H9 (cell line): ENCODE measurements at regions not wholly inside any gene's neighbourhood (a gene's known extent, or its start where the extent isn't known, plus 50 kb on each side); places are given as distances from the start of the nearest gene placed in this dataset.

Experiments used
- DNase-seq: peaks from one replicate; pipeline ENCODE4 v3.0.0-alpha.2; 2017
- H2AFZ ChIP-seq: one replicate; pipeline ENCODE4 v1.6.1; 2013; ENCODE audit warnings: mild to moderate bottlenecking, low read length, control low read depth, moderate library complexity
- H2AK5ac ChIP-seq: 2 replicates; pipeline ENCODE4 v1.6.1; 2013; ENCODE audit warnings: low read length, control low read depth, mixed read lengths; ENCODE audit not compliant: insufficient read length
- H2BK120ac ChIP-seq: one replicate; pipeline ENCODE4 v1.6.1; 2013; ENCODE audit warnings: low read depth, mild to moderate bottlenecking, low read length, control low read depth, inconsistent platforms; ENCODE audit not compliant: poor library complexity, severe bottlenecking
- H2BK12ac ChIP-seq: 2 replicates; pipeline ENCODE4 v1.6.1; 2013; ENCODE audit warnings: low read length, control low read depth, mixed read lengths, low read depth; ENCODE audit not compliant: insufficient read length
- H2BK15ac ChIP-seq: 2 replicates; pipeline ENCODE4 v1.6.1; 2013; ENCODE audit warnings: low read depth, low read length, control low read depth
- H2BK20ac ChIP-seq: one replicate; pipeline ENCODE4 v1.6.1; 2013; ENCODE audit warnings: low read depth, mild to moderate bottlenecking, low read length, control low read depth, inconsistent platforms; ENCODE audit not compliant: poor library complexity, severe bottlenecking
- H2BK5ac ChIP-seq: 2 replicates; pipeline ENCODE4 v1.6.1; 2013; ENCODE audit warnings: low read length, control low read depth, mixed read lengths; ENCODE audit not compliant: insufficient read length
- H3K14ac ChIP-seq: 2 replicates; pipeline ENCODE4 v1.6.1; 2013; ENCODE audit warnings: low read length, control low read depth; ENCODE audit not compliant: insufficient read depth
- H3K18ac ChIP-seq: 2 replicates; pipeline ENCODE4 v1.6.1; 2013; ENCODE audit warnings: low read depth, mild to moderate bottlenecking, mixed read lengths, low read length, control low read depth; ENCODE audit not compliant: insufficient read length
- H3K23ac ChIP-seq: 2 replicates; pipeline ENCODE4 v1.6.1; 2013; ENCODE audit warnings: low read length, control low read depth, mixed read lengths, low read depth; ENCODE audit not compliant: insufficient read length
- H3K23me2 ChIP-seq: 2 replicates; pipeline ENCODE4 v1.6.1; 2013; ENCODE audit warnings: low read depth, mild to moderate bottlenecking, mixed read lengths, low read length, control low read depth; ENCODE audit not compliant: insufficient read length, poor library complexity, severe bottlenecking
- H3K27ac ChIP-seq: 2 replicates; pipeline ENCODE4 v1.5.1; 2013; ENCODE audit warnings: low read length, control low read depth, mixed read lengths, low read depth; ENCODE audit not compliant: insufficient read length
- H3K27me3 ChIP-seq: 2 replicates; pipeline ENCODE4 v1.6.1; 2013; ENCODE audit warnings: low read length, control low read depth, inconsistent platforms; ENCODE audit not compliant: insufficient read depth
- H3K4ac ChIP-seq: 2 replicates; pipeline ENCODE4 v1.6.1; 2013; ENCODE audit warnings: low read depth, mild to moderate bottlenecking, control low read depth, inconsistent platforms, low read length, moderate library complexity
- H3K4me1 ChIP-seq: 2 replicates; pipeline ENCODE4 v1.6.1; 2013; ENCODE audit warnings: low read length, control low read depth, inconsistent platforms; ENCODE audit not compliant: insufficient read depth
- H3K4me2 ChIP-seq: 2 replicates; pipeline ENCODE4 v1.6.1; 2013; ENCODE audit warnings: low read length, control low read depth, mixed read lengths; ENCODE audit not compliant: insufficient read length, insufficient read depth
- H3K56ac ChIP-seq: 2 replicates; pipeline ENCODE4 v1.6.1; 2013; ENCODE audit warnings: low read depth, mild to moderate bottlenecking, mixed read lengths, low read length, control low read depth; ENCODE audit not compliant: insufficient read length
- H3K79me1 ChIP-seq: 2 replicates; pipeline ENCODE4 v1.6.1; 2013; ENCODE audit warnings: low read depth, mild to moderate bottlenecking, moderate library complexity, low read length, control low read depth, inconsistent platforms; ENCODE audit not compliant: insufficient read depth, poor library complexity, severe bottlenecking
- H3K79me2 ChIP-seq: 2 replicates; pipeline ENCODE4 v1.6.1; 2013; ENCODE audit warnings: low read length, control low read depth, inconsistent platforms; ENCODE audit not compliant: insufficient read depth
- H3K9ac ChIP-seq: 2 replicates; pipeline ENCODE4 v1.6.1; 2013; ENCODE audit warnings: low read length, control low read depth, mixed read lengths; ENCODE audit not compliant: insufficient read length; ENCODE audit errors: extremely low read depth
- H3K9me3 ChIP-seq: one replicate; pipeline ENCODE4 v1.6.1; 2013; ENCODE audit warnings: low read depth, low read length, inconsistent platforms; ENCODE audit not compliant: control insufficient read depth
- H3T11ph ChIP-seq: one replicate; pipeline ENCODE4 v1.6.1; 2013; ENCODE audit warnings: mild to moderate bottlenecking, low read length, control low read depth, inconsistent platforms
- H4K20me1 ChIP-seq: one replicate; pipeline ENCODE4 v1.6.1; 2013; ENCODE audit not compliant: control insufficient read depth, insufficient read length, insufficient read depth
- H4K5ac ChIP-seq: 2 replicates; pipeline ENCODE4 v1.6.1; 2013; ENCODE audit warnings: low read depth, mild to moderate bottlenecking, mixed read lengths, low read length, control low read depth; ENCODE audit not compliant: insufficient read length
- H4K8ac ChIP-seq: replicated peaks from 2 replicates; pipeline ENCODE4 v1.6.1; 2013; ENCODE audit warnings: low read length, control low read depth, mixed read lengths, low read depth; ENCODE audit not compliant: insufficient read length
- H4K91ac ChIP-seq: 2 replicates; pipeline ENCODE4 v1.6.1; 2013; ENCODE audit warnings: low read depth, mild to moderate bottlenecking, moderate library complexity, mixed read lengths, low read length, control low read depth; ENCODE audit not compliant: insufficient read length
- H3K27ac Mint-ChIP-seq, 3 experiments: 2 replicates in 2 of 3; 3 replicates in 1 of 3; pipeline ENCODE4 v1.8.0; 2020 to 2021; ENCODE audit warnings: mixed read lengths in 3 of 3, mild to moderate bottlenecking in 1 of 3, moderate library complexity in 1 of 3
- H3K27me3 Mint-ChIP-seq: 2 replicates; pipeline ENCODE4 v1.8.0; 2021; ENCODE audit warnings: low read depth, mild to moderate bottlenecking, moderate library complexity, mixed read lengths
- H3K36me3 Mint-ChIP-seq, 3 experiments: 2 replicates in 2 of 3; 3 replicates in 1 of 3; pipeline ENCODE4 v1.8.0; 2020 to 2021; ENCODE audit warnings: low read depth in 3 of 3, mixed read lengths in 3 of 3; ENCODE audit not compliant: insufficient read depth in 1 of 3
- H3K4me1 Mint-ChIP-seq, 2 experiments: 2 replicates each; pipeline ENCODE4 v1.8.0; 2020; ENCODE audit warnings: mixed read lengths in 2 of 2
- H3K4me3 Mint-ChIP-seq, 2 experiments: 2 replicates in 1 of 2; 3 replicates in 1 of 2; pipeline ENCODE4 v1.8.0; 2020 to 2021; ENCODE audit warnings: mild to moderate bottlenecking in 2 of 2, mixed read lengths in 2 of 2, moderate library complexity in 1 of 2
- H3K9me3 Mint-ChIP-seq, 2 experiments: 2 replicates in 1 of 2; 3 replicates in 1 of 2; pipeline ENCODE4 v1.8.0; 2020; ENCODE audit warnings: mild to moderate bottlenecking in 2 of 2, mixed read lengths in 2 of 2, moderate library complexity in 1 of 2
- CTCF ChIP-seq: fragments of 200-600 bp; sonication (generic); conservative IDR thresholded peaks from 3 replicates; pipeline ENCODE4 v1.8.0; 2021; ENCODE audit warnings: antibody characterized with exemption, mild to moderate bottlenecking
- WGBS: extraction: QIAGEN DNeasy Blood & Tissue Kit; methylation state at CpG from one replicate; pipeline ENCODE4 v1.1.7; 2013; ENCODE audit warnings: missing lambda C conversion rate, low lambda C conversion rate, mixed read lengths; ENCODE audit not compliant: insufficient read length; ENCODE audit errors: extremely low coverage; 5-methylcytosine and 5-hydroxymethylcytosine counted together

- H3K9me3 Mint-ChIP-seq, result peaks cover 8 to 10% of the 10 kb centered on the region in 2 experiments; a peak in 4 of 5 replicates
- no peak overlapping the region for H3K27ac Mint-ChIP-seq
- Histone ChIP-seq H3K23me2 (no peaks in the 10 kb centered on the region), H2BK12ac (no peak overlapping the region), H3K4me1 (no peaks in the 10 kb centered on the region), H4K8ac (no peak overlapping the region), H2BK15ac (no peak overlapping the region), H3K4me2 (no peak overlapping the region), H2BK120ac (no peak overlapping the region), H3K14ac (no peak overlapping the region), H2BK5ac (no peak overlapping the region), H3K9ac (no peak overlapping the region), H3K27me3 (no peaks in the 10 kb centered on the region), H4K5ac (no peak overlapping the region), H3K23ac (no peak overlapping the region), H4K20me1 (no peaks in the 10 kb centered on the region), H3K9me3 (no peaks in the 10 kb centered on the region), H3K79me1 (no peaks in the 10 kb centered on the region), H2AFZ (no peak overlapping the region), H3K27ac (no peak overlapping the region), H3K56ac (no peak overlapping the region), H3K79me2 (no peaks in the 10 kb centered on the region), H3K4ac (no peak overlapping the region), H2AK5ac (no peak overlapping the region), H3K18ac (no peak overlapping the region), H2BK20ac (no peak overlapping the region), H3T11ph (no peak overlapping the region), H4K91ac (no peak overlapping the region)
- peaks cover 10 to 14% of the 10 kb centered on the region in 2 experiments for H3K4me1 Mint-ChIP-seq
- WGBS, result no CpG with 5 or more reads among the region's 5 CpGs
- no peak overlapping the region for H3K4me3 Mint-ChIP-seq
- no peak for TF ChIP-seq CTCF
- no peak for DNase-seq
- H3K27me3 Mint-ChIP-seq, result no peaks in the 10 kb centered on the region
- H3K36me3 Mint-ChIP-seq, result peaks cover 0 to 18% (median 0%) of the 10 kb centered on the region in 3 experiments; a peak in 4 of 7 replicates
Observed at GRCh38 chr3:35894735-35895134, 255.4 kb downstream of the ARPP21 start.
